ENCODE measurements at regions not wholly inside any gene's neighbourhood (a gene's known extent, or its start where the extent isn't known, plus 50 kb on each side); places are given as distances from the start of the nearest gene placed in this dataset.

DNA sequence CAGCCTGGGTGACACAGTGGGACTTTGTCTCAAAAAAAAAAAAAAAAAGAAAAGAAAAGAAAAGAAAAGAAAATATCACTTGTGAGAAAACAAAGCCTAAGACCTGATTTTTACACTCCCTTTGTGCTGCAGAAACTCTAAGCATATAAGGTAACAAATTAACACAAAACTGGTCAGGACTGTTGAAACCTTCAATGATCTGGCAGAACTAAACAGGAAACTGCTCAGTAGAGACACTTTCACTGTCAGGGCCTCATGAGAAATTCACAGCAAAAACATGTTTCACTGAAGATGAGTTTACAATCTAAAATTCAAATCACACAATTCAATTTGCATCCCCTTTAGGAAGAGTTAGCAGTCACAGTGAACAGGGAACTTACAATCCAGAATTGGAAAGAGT lies 69.1 kb upstream of the HOPX start:
- Mint-ChIP-seq H3K27ac (peak overlapping the region in 1 of 7 donors; percentile 74), H3K27me3 (ENCODE audit: low read depth in 3 of 3) (peaks cover 0 to 4% (median 0%) of the 10 kb centered on the region in 3 donors), H3K36me3 (no peaks in the 10 kb centered on the region), H3K9me3 (peaks cover 1 to 13% (median 7%) of the 10 kb centered on the region in 7 donors), H3K4me1 (peaks cover 13% of the 10 kb centered on the region), H3K4me3 (no peak overlapping the region)
- Histone ChIP-seq H2AFZ (ENCODE audit: insufficient read depth, low read depth, low read length, poor library complexity, severe bottlenecking) (no peak overlapping the region), H3K4me1 (ENCODE audit: control insufficient read depth in 1 of 2, insufficient read depth in 2 of 2, low read length in 2 of 2) (peaks cover 5 to 7% of the 10 kb centered on the region in 2 donors), H3K9ac (ENCODE audit: insufficient read depth, low read length, poor library complexity, severe bottlenecking) (no peak overlapping the region), H4K20me1 (ENCODE audit: insufficient read depth, low read length) (no peaks in the 10 kb centered on the region), H3K4me2 (replicated peaks; ENCODE audit: extremely low read depth, low read length, poor library complexity, severe bottlenecking) (no peak overlapping the region), H3K9me3 (replicated peaks in 1 of 2; ENCODE audit: control insufficient read depth in 1 of 2, insufficient read depth in 1 of 2, low read length in 2 of 2) (peaks cover 0 to 4% of the 10 kb centered on the region in 2 donors), H3K36me3 (replicated peaks in 1 of 2; ENCODE audit: control insufficient read depth in 1 of 2, insufficient read depth in 2 of 2, low read length in 2 of 2) (no peaks in the 10 kb centered on the region), H3K27ac (ENCODE audit: low read depth in 1 of 2, low read length in 2 of 2) (no peak overlapping the region), H3K79me2 (ENCODE audit: insufficient read depth, low read length) (no peaks in the 10 kb centered on the region), H3K4me3 (replicated peaks in 1 of 3; ENCODE audit: low read depth in 2 of 3, low read length in 3 of 3) (no peak overlapping the region), H3K27me3 (ENCODE audit: control insufficient read depth in 2 of 2, insufficient read depth in 2 of 2, low read length in 2 of 2) (no peaks in the 10 kb centered on the region)
- intact Hi-C loops (cut with micrococcal nuclease) = no loop called here
- TF ChIP-seq, protein P1, sequence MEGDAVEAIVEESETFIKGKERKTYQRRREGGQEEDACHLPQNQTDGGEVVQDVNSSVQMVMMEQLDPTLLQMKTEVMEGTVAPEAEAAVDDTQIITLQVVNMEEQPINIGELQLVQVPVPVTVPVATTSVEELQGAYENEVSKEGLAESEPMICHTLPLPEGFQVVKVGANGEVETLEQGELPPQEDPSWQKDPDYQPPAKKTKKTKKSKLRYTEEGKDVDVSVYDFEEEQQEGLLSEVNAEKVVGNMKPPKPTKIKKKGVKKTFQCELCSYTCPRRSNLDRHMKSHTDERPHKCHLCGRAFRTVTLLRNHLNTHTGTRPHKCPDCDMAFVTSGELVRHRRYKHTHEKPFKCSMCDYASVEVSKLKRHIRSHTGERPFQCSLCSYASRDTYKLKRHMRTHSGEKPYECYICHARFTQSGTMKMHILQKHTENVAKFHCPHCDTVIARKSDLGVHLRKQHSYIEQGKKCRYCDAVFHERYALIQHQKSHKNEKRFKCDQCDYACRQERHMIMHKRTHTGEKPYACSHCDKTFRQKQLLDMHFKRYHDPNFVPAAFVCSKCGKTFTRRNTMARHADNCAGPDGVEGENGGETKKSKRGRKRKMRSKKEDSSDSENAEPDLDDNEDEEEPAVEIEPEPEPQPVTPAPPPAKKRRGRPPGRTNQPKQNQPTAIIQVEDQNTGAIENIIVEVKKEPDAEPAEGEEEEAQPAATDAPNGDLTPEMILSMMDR (IDR thresholded peaks at IDR 0.05) = no peak
- DNase-seq = no peak

DNA sequence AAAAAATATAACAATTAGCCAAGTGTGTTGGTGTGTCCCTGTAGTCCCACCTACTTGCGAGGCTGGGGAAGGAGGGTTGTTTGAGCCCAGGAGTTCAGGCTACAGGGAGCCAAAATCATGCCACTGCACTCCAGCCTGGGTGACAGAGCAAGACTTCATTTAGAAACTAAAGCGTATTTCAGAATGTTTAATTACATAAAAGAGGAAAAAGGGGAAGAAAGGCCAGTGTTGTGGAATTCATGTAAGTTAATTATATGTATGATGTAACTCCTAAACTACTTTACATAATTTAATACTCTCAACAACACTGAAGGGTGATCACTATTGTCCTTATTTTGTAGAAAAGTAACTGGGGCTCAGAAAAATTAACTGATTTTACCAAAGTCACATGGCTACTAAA lies 67.2 kb upstream of the HOPX start:
- no peak overlapping the region for H3K9ac ChIP-seq (ENCODE audit: insufficient read depth, low read length, poor library complexity, severe bottlenecking)
- H4K20me1 ChIP-seq (ENCODE audit: insufficient read depth, low read length) = no peaks in the 10 kb centered on the region
- Mint-ChIP-seq H3K27ac (peak overlapping the region in 6 of 7 donors; percentile 30 to 88 (median 72)), H3K9me3 (peaks cover 0 to 13% (median 7%) of the 10 kb centered on the region in 7 donors), H3K4me3 (peak overlapping the region in 1 of 2 donors; percentile 42), H3K27me3 (ENCODE audit: low read depth in 3 of 3) (peaks cover 0 to 4% (median 0%) of the 10 kb centered on the region in 3 donors), H3K4me1 (peaks cover 13% of the 10 kb centered on the region), H3K36me3 (no peaks in the 10 kb centered on the region)
- DNase-seq = peak; percentile 16 to 40 (median 23)
- H3K79me2 ChIP-seq (ENCODE audit: insufficient read depth, low read length) = no peaks in the 10 kb centered on the region
- no peak overlapping the region for H3K4me3 ChIP-seq (replicated peaks in 1 of 3; ENCODE audit: low read depth in 2 of 3, low read length in 3 of 3)
- H3K27me3 ChIP-seq (ENCODE audit: control insufficient read depth in 2 of 2, insufficient read depth in 2 of 2, low read length in 2 of 2) = no peaks in the 10 kb centered on the region
- no CpG with 5 or more reads among the region's 2 CpGs for WGBS (ENCODE audit: insufficient coverage)
- H2AFZ ChIP-seq (ENCODE audit: insufficient read depth, low read depth, low read length, poor library complexity, severe bottlenecking) = no peak overlapping the region
- H3K4me1 ChIP-seq (ENCODE audit: control insufficient read depth in 1 of 2, insufficient read depth in 2 of 2, low read length in 2 of 2) = peaks cover 5 to 7% of the 10 kb centered on the region in 2 donors
- intact Hi-C loops (cut with micrococcal nuclease) = no loop called here
- H3K9me3 ChIP-seq (replicated peaks in 1 of 2; ENCODE audit: control insufficient read depth in 1 of 2, insufficient read depth in 1 of 2, low read length in 2 of 2) = peaks cover 0 to 4% of the 10 kb centered on the region in 2 donors
- no peak overlapping the region for H3K4me2 ChIP-seq (replicated peaks; ENCODE audit: extremely low read depth, low read length, poor library complexity, severe bottlenecking)
- H3K36me3 ChIP-seq (replicated peaks in 1 of 2; ENCODE audit: control insufficient read depth in 1 of 2, insufficient read depth in 2 of 2, low read length in 2 of 2) = no peaks in the 10 kb centered on the region
- TF ChIP-seq, protein P1 (IDR thresholded peaks at IDR 0.05) = no peak
- H3K27ac ChIP-seq (ENCODE audit: low read depth in 1 of 2, low read length in 2 of 2) = peak overlapping the region in 1 of 2 donors; percentile 29

Data from CD14-positive monocyte (primary cell).